Keratinocyte (primary cell): ENCODE measurements at regions not wholly inside any gene's neighbourhood (a gene's known extent, or its start where the extent isn't known, plus 50 kb on each side); places are given as distances from the start of the nearest gene placed in this dataset.

Source experiments
- DNase-seq: peaks from one replicate; pipeline ENCODE4 v3.0.0-alpha.2; 2011; ENCODE audit warnings: low read depth, missing footprints, low spot score
- FAIRE-seq: peaks from 2 replicates; lab custom pipeline; 2011; peaks lifted over from hg19 to GRCh38; lab: Jason Lieb, UNC
- H2AFZ ChIP-seq: 2 replicates; pipeline ENCODE4 v1.6.0; 2012; ENCODE audit warnings: low read length, control low read depth, inconsistent platforms; ENCODE audit not compliant: control insufficient read depth
- H3K27ac ChIP-seq: 2 replicates; pipeline ENCODE4 v1.5.1; 2011; ENCODE audit warnings: low read length; ENCODE audit not compliant: control insufficient read depth, insufficient read depth
- H3K27me3 ChIP-seq: 3 replicates; pipeline ENCODE4 v1.6.0; 2011; ENCODE audit warnings: low read length; ENCODE audit not compliant: control insufficient read depth, insufficient read depth; ENCODE audit errors: extremely low read depth
- H3K36me3 ChIP-seq, 2 experiments: 2 replicates in 1 of 2; 3 replicates in 1 of 2; pipeline ENCODE4 v1.5.1; 2011; ENCODE audit warnings: low read length in 2 of 2, mild to moderate bottlenecking in 1 of 2; ENCODE audit not compliant: control insufficient read depth in 2 of 2, insufficient read depth in 2 of 2; ENCODE audit errors: extremely low read depth in 1 of 2
- H3K4me1 ChIP-seq: 3 replicates; pipeline ENCODE4 v1.5.1; 2011; ENCODE audit warnings: low read length; ENCODE audit not compliant: control insufficient read depth, insufficient read depth; ENCODE audit errors: extremely low read depth
- H3K4me2 ChIP-seq: 3 replicates; pipeline ENCODE4 v1.6.0; 2011; ENCODE audit warnings: low read depth, low read length; ENCODE audit not compliant: control insufficient read depth, insufficient read depth; ENCODE audit errors: extremely low read depth
- H3K4me3 ChIP-seq, 3 experiments: fragments of 200-600 bp in 1 of 3; sonication (generic) in 1 of 3; 2 replicates in 2 of 3; 3 replicates in 1 of 3; pipeline ENCODE4 v1.5.1; 2011 to 2016; ENCODE audit warnings: low read length in 3 of 3, mild to moderate bottlenecking in 3 of 3, control low read depth in 2 of 3, inconsistent platforms in 1 of 3, low read depth in 1 of 3, mixed read lengths in 1 of 3, mixed run types in 1 of 3, moderate library complexity in 1 of 3; ENCODE audit not compliant: control insufficient read depth in 2 of 3, insufficient read depth in 2 of 3; ENCODE audit errors: extremely low read depth in 1 of 3
- H3K79me2 ChIP-seq: 2 replicates; pipeline ENCODE4 v1.6.0; 2012; ENCODE audit warnings: low read length; ENCODE audit not compliant: control insufficient read depth, insufficient read depth
- H3K9ac ChIP-seq: 3 replicates; pipeline ENCODE4 v1.6.0; 2011; ENCODE audit warnings: low read length; ENCODE audit not compliant: control insufficient read depth, insufficient read depth; ENCODE audit errors: extremely low read depth
- H3K9me1 ChIP-seq: 3 replicates; pipeline ENCODE4 v1.6.0; 2011; ENCODE audit warnings: low read length; ENCODE audit not compliant: control insufficient read depth, insufficient read depth; ENCODE audit errors: extremely low read depth
- H3K9me3 ChIP-seq: 2 replicates; pipeline ENCODE4 v1.5.1; 2012; ENCODE audit warnings: low read depth, low read length; ENCODE audit not compliant: control insufficient read depth
- H4K20me1 ChIP-seq: 3 replicates; pipeline ENCODE4 v1.6.0; 2011; ENCODE audit warnings: low read length; ENCODE audit not compliant: control insufficient read depth, insufficient read depth; ENCODE audit errors: extremely low read depth
- EZH2 ChIP-seq: IDR thresholded peaks from one replicate; pipeline ENCODE4 v1.6.1; 2012; ENCODE audit warnings: inconsistent platforms, mild to moderate bottlenecking, low read length, moderate library complexity
- dilution Hi-C: fragments of 300-500 bp; cut with MboI; formaldehyde crosslinking; loops from one replicate; pipeline ENCODE4 v1.7.0; 2020; ENCODE audit warnings: low sequenced_read_pairs; ENCODE audit not compliant: extremely low pct_ligation_motif_present
- TF ChIP-seq, protein P1 (sequence below), 3 experiments: IDR thresholded peaks in 1 of 3; conservative IDR thresholded peaks in 1 of 3; optimal IDR thresholded peaks in 1 of 3; 2 replicates in 2 of 3; 3 replicates in 1 of 3; pipeline versions ENCODE3 to v1.5.1; 2011; ENCODE audit warnings: low read length in 3 of 3, mild to moderate bottlenecking in 3 of 3, moderate library complexity in 2 of 3, control low read depth in 1 of 3, inconsistent platforms in 1 of 3; ENCODE audit not compliant: insufficient read depth in 2 of 3; ENCODE audit errors: extremely low read depth in 1 of 3

GRCh38 chr2:35821675-35822074, 533.9 kb upstream of the CRIM1 start:
- DNase-seq (no peak), FAIRE-seq (no peak)
- no peaks in the 10 kb centered on the region for H4K20me1 ChIP-seq
- H2AFZ ChIP-seq, result no peak overlapping the region
- no peak overlapping the region for H3K9ac ChIP-seq
- no peaks in the 10 kb centered on the region for H3K36me3 ChIP-seq
- no peak overlapping the region for H3K27ac ChIP-seq
- H3K9me3 ChIP-seq, result no peaks in the 10 kb centered on the region
- no peaks in the 10 kb centered on the region for H3K9me1 ChIP-seq
- H3K4me3 ChIP-seq, result no peak overlapping the region
- dilution Hi-C loops, result no loop called here
- no peak for TF ChIP-seq EZH2
- TF ChIP-seq, protein P1, sequence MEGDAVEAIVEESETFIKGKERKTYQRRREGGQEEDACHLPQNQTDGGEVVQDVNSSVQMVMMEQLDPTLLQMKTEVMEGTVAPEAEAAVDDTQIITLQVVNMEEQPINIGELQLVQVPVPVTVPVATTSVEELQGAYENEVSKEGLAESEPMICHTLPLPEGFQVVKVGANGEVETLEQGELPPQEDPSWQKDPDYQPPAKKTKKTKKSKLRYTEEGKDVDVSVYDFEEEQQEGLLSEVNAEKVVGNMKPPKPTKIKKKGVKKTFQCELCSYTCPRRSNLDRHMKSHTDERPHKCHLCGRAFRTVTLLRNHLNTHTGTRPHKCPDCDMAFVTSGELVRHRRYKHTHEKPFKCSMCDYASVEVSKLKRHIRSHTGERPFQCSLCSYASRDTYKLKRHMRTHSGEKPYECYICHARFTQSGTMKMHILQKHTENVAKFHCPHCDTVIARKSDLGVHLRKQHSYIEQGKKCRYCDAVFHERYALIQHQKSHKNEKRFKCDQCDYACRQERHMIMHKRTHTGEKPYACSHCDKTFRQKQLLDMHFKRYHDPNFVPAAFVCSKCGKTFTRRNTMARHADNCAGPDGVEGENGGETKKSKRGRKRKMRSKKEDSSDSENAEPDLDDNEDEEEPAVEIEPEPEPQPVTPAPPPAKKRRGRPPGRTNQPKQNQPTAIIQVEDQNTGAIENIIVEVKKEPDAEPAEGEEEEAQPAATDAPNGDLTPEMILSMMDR (optimal IDR thresholded peaks at IDR 0.05 in 1 of 3, IDR thresholded peaks at IDR 0.05 in 1 of 3, conservative IDR thresholded peaks at IDR 0.05 in 1 of 3; ENCODE audit: extremely low read depth in 1 of 3, insufficient read depth in 2 of 3, low read length in 3 of 3), result no peak
- H3K79me2 ChIP-seq, result no peaks in the 10 kb centered on the region
- no peak overlapping the region for H3K4me2 ChIP-seq
- no peaks in the 10 kb centered on the region for H3K4me1 ChIP-seq
- no peaks in the 10 kb centered on the region for H3K27me3 ChIP-seq

GRCh38 chr2:35820391-35820790, 535.2 kb upstream of the CRIM1 start:
- H3K4me3 ChIP-seq, result no peak overlapping the region
- H4K20me1 ChIP-seq, result no peaks in the 10 kb centered on the region
- H3K27ac ChIP-seq, result no peak overlapping the region
- no peaks in the 10 kb centered on the region for H3K36me3 ChIP-seq
- H3K9ac ChIP-seq, result no peak overlapping the region
- H3K9me3 ChIP-seq, result no peaks in the 10 kb centered on the region
- no peak for FAIRE-seq
- H3K4me1 ChIP-seq, result no peaks in the 10 kb centered on the region
- dilution Hi-C loops, result no loop called here
- no peak overlapping the region for H2AFZ ChIP-seq
- DNase-seq, result no peak
- H3K79me2 ChIP-seq, result no peaks in the 10 kb centered on the region
- no peak overlapping the region for H3K4me2 ChIP-seq
- no peak for TF ChIP-seq EZH2
- TF ChIP-seq, protein P1 (optimal IDR thresholded peaks at IDR 0.05 in 1 of 3, IDR thresholded peaks at IDR 0.05 in 1 of 3, conservative IDR thresholded peaks at IDR 0.05 in 1 of 3; ENCODE audit: extremely low read depth in 1 of 3, insufficient read depth in 2 of 3, low read length in 3 of 3), result no peak
- no peaks in the 10 kb centered on the region for H3K9me1 ChIP-seq
- H3K27me3 ChIP-seq, result no peaks in the 10 kb centered on the region
